DMS114 treated with DMSO at 0.1 percent for 48 hours (cell line): ENCODE measurements at regions not wholly inside any gene's neighbourhood (a gene's known extent, or its start where the extent isn't known, plus 50 kb on each side); places are given as distances from the start of the nearest gene placed in this dataset.

ENCODE experiments used
- DNase-seq: peaks from one replicate; lab custom pipeline; 2025; ENCODE audit not compliant: unreplicated experiment; lab: John Stamatoyannopoulos, UW

- DNase-seq, result no peak
These were observed 250.6 kb upstream of the PLET1 start for GRCh38 chr11:112511271-112511670.

- no peak for DNase-seq
These were observed 251.3 kb upstream of the PLET1 start for GRCh38 chr11:112511911-112512310.

- no peak for DNase-seq
These were observed 252.8 kb upstream of the PLET1 start for GRCh38 chr11:112513417-112513816.

- DNase-seq, result no peak
These were observed 253.5 kb upstream of the PLET1 start for GRCh38 chr11:112514011-112514740.

GRCh38 chr11:112516261-112516660 is 255.6 kb upstream of the PLET1 start:
- no peak for DNase-seq

- DNase-seq, result no peak
These were observed 256.1 kb upstream of the PLET1 start for GRCh38 chr11:112516755-112517154.

GRCh38 chr11:112518371-112518770 is 257.7 kb upstream of the PLET1 start:
- DNase-seq, result no peak

- no peak for DNase-seq
These were observed 259.1 kb upstream of the PLET1 start for GRCh38 chr11:112519751-112520150.

- no peak for DNase-seq
These were observed 259.7 kb upstream of the PLET1 start for GRCh38 chr11:112520354-112520753.

GRCh38 chr11:112522536-112522935 is 261.9 kb upstream of the PLET1 start:
- DNase-seq, result no peak

- no peak for DNase-seq
These were observed 262.4 kb upstream of the PLET1 start for GRCh38 chr11:112523031-112523430.

GRCh38 chr11:112523477-112523876 is 262.8 kb upstream of the PLET1 start:
- DNase-seq, result no peak

GRCh38 chr11:112523951-112524350 is 263.3 kb upstream of the PLET1 start:
- no peak for DNase-seq

- DNase-seq, result no peak
These were observed 264.1 kb upstream of the PLET1 start for GRCh38 chr11:112524798-112525197.

- DNase-seq, result no peak
These were observed 264.6 kb upstream of the PLET1 start for GRCh38 chr11:112525270-112525669.

- DNase-seq, result no peak
These were observed 265.4 kb upstream of the PLET1 start for GRCh38 chr11:112525844-112526590.

- DNase-seq, result no peak
These were observed 266.2 kb upstream of the PLET1 start for GRCh38 chr11:112526699-112527416.

GRCh38 chr11:112529071-112529470 is 268.4 kb upstream of the PLET1 start:
- no peak for DNase-seq

GRCh38 chr11:112532506-112532905 is 271.8 kb upstream of the PLET1 start:
- no peak for DNase-seq

- no peak for DNase-seq
These were observed 273.0 kb upstream of the PLET1 start for GRCh38 chr11:112533682-112534081.

- DNase-seq, result no peak
These were observed 273.5 kb upstream of the PLET1 start for GRCh38 chr11:112534208-112534607.

GRCh38 chr11:112537026-112537425 is 276.4 kb upstream of the PLET1 start:
- no peak for DNase-seq
